ENCODE measurements at regions not wholly inside any gene's neighbourhood (a gene's known extent, or its start where the extent isn't known, plus 50 kb on each side); places are given as distances from the start of the nearest gene placed in this dataset.

- DNase-seq, result no peak
- TF ChIP-seq, protein P1, sequence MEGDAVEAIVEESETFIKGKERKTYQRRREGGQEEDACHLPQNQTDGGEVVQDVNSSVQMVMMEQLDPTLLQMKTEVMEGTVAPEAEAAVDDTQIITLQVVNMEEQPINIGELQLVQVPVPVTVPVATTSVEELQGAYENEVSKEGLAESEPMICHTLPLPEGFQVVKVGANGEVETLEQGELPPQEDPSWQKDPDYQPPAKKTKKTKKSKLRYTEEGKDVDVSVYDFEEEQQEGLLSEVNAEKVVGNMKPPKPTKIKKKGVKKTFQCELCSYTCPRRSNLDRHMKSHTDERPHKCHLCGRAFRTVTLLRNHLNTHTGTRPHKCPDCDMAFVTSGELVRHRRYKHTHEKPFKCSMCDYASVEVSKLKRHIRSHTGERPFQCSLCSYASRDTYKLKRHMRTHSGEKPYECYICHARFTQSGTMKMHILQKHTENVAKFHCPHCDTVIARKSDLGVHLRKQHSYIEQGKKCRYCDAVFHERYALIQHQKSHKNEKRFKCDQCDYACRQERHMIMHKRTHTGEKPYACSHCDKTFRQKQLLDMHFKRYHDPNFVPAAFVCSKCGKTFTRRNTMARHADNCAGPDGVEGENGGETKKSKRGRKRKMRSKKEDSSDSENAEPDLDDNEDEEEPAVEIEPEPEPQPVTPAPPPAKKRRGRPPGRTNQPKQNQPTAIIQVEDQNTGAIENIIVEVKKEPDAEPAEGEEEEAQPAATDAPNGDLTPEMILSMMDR (IDR thresholded peaks at IDR 0.05; ENCODE audit: low read depth, low read length), result no peak
- Histone ChIP-seq H3K9me3 (ENCODE audit: severe bottlenecking) (no peaks in the 10 kb centered on the region), H3K36me3 (no peaks in the 10 kb centered on the region), H3K4me3 (ENCODE audit: low read depth, low read length) (no peak overlapping the region), H3K27me3 (ENCODE audit: insufficient read depth, low read depth, severe bottlenecking) (peaks cover 11% of the 10 kb centered on the region), H3K27ac (no peak overlapping the region)
Observed at GRCh38 chr3:6571448-6571847, 289.5 kb upstream of the GRM7 start.

DNA sequence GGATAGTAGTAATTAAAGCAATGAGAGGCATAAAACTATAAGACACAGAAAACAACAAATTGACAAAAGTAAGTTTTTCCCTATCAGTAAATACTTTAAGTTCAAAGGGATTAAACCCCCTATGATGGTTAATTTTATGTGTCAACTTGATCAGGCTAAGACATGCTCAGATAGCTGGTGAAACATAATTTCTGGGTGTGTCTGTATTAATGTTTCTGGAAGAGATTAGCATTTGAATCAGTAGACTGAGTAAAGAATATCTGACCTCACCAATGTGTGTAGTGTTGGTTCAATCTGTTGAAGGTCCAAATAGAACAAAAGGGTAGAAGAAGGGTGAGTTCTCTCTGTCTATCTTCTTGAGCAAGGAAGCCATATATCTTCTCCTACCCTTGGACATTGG lies 283.3 kb upstream of the GRM7 start:
- Histone ChIP-seq H3K36me3 (no peaks in the 10 kb centered on the region), H3K9me3 (ENCODE audit: severe bottlenecking) (no peaks in the 10 kb centered on the region), H3K4me3 (ENCODE audit: low read depth, low read length) (no peak overlapping the region), H3K27me3 (ENCODE audit: insufficient read depth, low read depth, severe bottlenecking) (peaks cover 6% of the 10 kb centered on the region), H3K27ac (no peak overlapping the region)
- TF ChIP-seq, protein P1 (IDR thresholded peaks at IDR 0.05; ENCODE audit: low read depth, low read length), result no peak
- DNase-seq, result no peak

GRCh38 chr3:6578526-6578925 lies 282.4 kb upstream of the GRM7 start:
- Histone ChIP-seq H3K9me3 (ENCODE audit: severe bottlenecking) (no peaks in the 10 kb centered on the region), H3K27ac (no peak overlapping the region), H3K27me3 (ENCODE audit: insufficient read depth, low read depth, severe bottlenecking) (peaks cover 7% of the 10 kb centered on the region), H3K36me3 (no peaks in the 10 kb centered on the region), H3K4me3 (ENCODE audit: low read depth, low read length) (no peak overlapping the region)
- TF ChIP-seq, protein P1 (IDR thresholded peaks at IDR 0.05; ENCODE audit: low read depth, low read length), result no peak
- DNase-seq, result no peak

- Histone ChIP-seq H3K27ac (no peak overlapping the region), H3K4me3 (ENCODE audit: low read depth, low read length) (no peak overlapping the region), H3K9me3 (ENCODE audit: severe bottlenecking) (no peaks in the 10 kb centered on the region), H3K27me3 (ENCODE audit: insufficient read depth, low read depth, severe bottlenecking) (peaks cover 8% of the 10 kb centered on the region), H3K36me3 (no peaks in the 10 kb centered on the region)
- no peak for DNase-seq
- TF ChIP-seq, protein P1 (IDR thresholded peaks at IDR 0.05; ENCODE audit: low read depth, low read length), result no peak
Observed at GRCh38 chr3:6580808-6581207, 280.1 kb upstream of the GRM7 start.

GRCh38 chr3:6585360-6585759 lies 275.6 kb upstream of the GRM7 start:
- no peaks in the 10 kb centered on the region for H3K36me3 ChIP-seq
- H3K27me3 ChIP-seq (ENCODE audit: insufficient read depth, low read depth, severe bottlenecking), result peaks cover 8% of the 10 kb centered on the region
- H3K4me3 ChIP-seq (ENCODE audit: low read depth, low read length), result no peak overlapping the region
- TF ChIP-seq, protein P1 (IDR thresholded peaks at IDR 0.05; ENCODE audit: low read depth, low read length), result no peak
- DNase-seq, result no peak
- H3K9me3 ChIP-seq (ENCODE audit: severe bottlenecking), result no peaks in the 10 kb centered on the region
- H3K27ac ChIP-seq, result no peak overlapping the region

DNA sequence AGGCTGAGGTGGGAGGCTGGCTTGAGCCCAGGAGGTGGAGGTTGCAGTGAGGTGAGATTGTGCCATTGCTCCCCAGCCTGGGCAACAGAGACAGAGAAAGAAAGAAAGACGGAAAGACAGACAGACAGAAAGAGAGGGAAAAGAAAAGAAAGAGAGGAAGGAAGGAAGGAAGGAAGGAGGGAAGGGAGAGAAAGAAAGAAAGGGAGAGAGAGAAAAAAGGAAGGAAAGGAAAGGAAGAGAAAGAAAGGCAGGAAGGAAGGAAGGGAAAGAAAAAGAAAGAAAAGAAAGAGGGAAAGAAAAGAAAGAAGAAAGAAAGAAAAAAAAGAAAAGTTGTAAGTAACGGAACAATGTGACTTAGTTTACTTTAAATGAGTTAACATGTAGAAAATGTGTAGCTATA lies 260.7 kb upstream of the GRM7 start:
- no peak overlapping the region for H3K4me3 ChIP-seq (ENCODE audit: low read depth, low read length)
- no peaks in the 10 kb centered on the region for H3K36me3 ChIP-seq
- no peak for DNase-seq
- H3K27me3 ChIP-seq (ENCODE audit: insufficient read depth, low read depth, severe bottlenecking), result no peaks in the 10 kb centered on the region
- H3K27ac ChIP-seq, result no peak overlapping the region
- no peaks in the 10 kb centered on the region for H3K9me3 ChIP-seq (ENCODE audit: severe bottlenecking)
- TF ChIP-seq, protein P1 (IDR thresholded peaks at IDR 0.05; ENCODE audit: low read depth, low read length), result no peak

Data from WERI-Rb-1 (cell line).